ENCODE measurements at regions not wholly inside any gene's neighbourhood (a gene's known extent, or its start where the extent isn't known, plus 50 kb on each side); places are given as distances from the start of the nearest gene placed in this dataset.

GRCh38 chr1:29461115-29461739 lies 224.9 kb downstream of the PTPRU start:
- Histone ChIP-seq H3K27me3 (no peaks in the 10 kb centered on the region), H3K4me1 (ENCODE audit: control insufficient read depth in 1 of 2, insufficient read depth in 1 of 2, low read depth in 1 of 2, low read length in 1 of 2) (no peaks in the 10 kb centered on the region), H3K4me3 (ENCODE audit: low read depth in 1 of 2, low read length in 1 of 2) (no peak overlapping the region), H3K36me3 (no peaks in the 10 kb centered on the region), H3K9me3 (no peaks in the 10 kb centered on the region), H3K27ac (no peak overlapping the region)
- no peak for TF ChIP-seq CTCF (IDR thresholded peaks at IDR 0.05)

GRCh38 chr1:29460694-29461093 lies 224.4 kb downstream of the PTPRU start:
- Histone ChIP-seq H3K36me3 (no peaks in the 10 kb centered on the region), H3K9me3 (no peaks in the 10 kb centered on the region), H3K4me3 (ENCODE audit: low read depth in 1 of 2, low read length in 1 of 2) (no peak overlapping the region), H3K27ac (no peak overlapping the region), H3K4me1 (ENCODE audit: control insufficient read depth in 1 of 2, insufficient read depth in 1 of 2, low read depth in 1 of 2, low read length in 1 of 2) (no peaks in the 10 kb centered on the region), H3K27me3 (no peaks in the 10 kb centered on the region)
- TF ChIP-seq CTCF (IDR thresholded peaks at IDR 0.05), result no peak

- Histone ChIP-seq H3K9me3 (no peaks in the 10 kb centered on the region), H3K36me3 (no peaks in the 10 kb centered on the region), H3K27me3 (no peaks in the 10 kb centered on the region), H3K4me1 (ENCODE audit: control insufficient read depth in 1 of 2, insufficient read depth in 1 of 2, low read depth in 1 of 2, low read length in 1 of 2) (no peaks in the 10 kb centered on the region), H3K27ac (no peak overlapping the region), H3K4me3 (ENCODE audit: low read depth in 1 of 2, low read length in 1 of 2) (no peak overlapping the region)
- TF ChIP-seq CTCF (IDR thresholded peaks at IDR 0.05), result no peak
Measured at GRCh38 chr1:29460041-29460610, 223.8 kb downstream of the PTPRU start.

- TF ChIP-seq CTCF (IDR thresholded peaks at IDR 0.05), result no peak
- no peaks in the 10 kb centered on the region for H3K9me3 ChIP-seq
Measured at GRCh38 chr1:29459620-29459945, 223.3 kb downstream of the PTPRU start.

GRCh38 chr1:29458737-29459619 lies 222.7 kb downstream of the PTPRU start:
- H3K9me3 ChIP-seq, result no peaks in the 10 kb centered on the region
- H3K36me3 ChIP-seq, result no peaks in the 10 kb centered on the region
- no peaks in the 10 kb centered on the region for H3K4me1 ChIP-seq (ENCODE audit: control insufficient read depth in 1 of 2, insufficient read depth in 1 of 2, low read depth in 1 of 2, low read length in 1 of 2)
- no peak for TF ChIP-seq CTCF (IDR thresholded peaks at IDR 0.05)
- no peak overlapping the region for H3K27ac ChIP-seq
- H3K27me3 ChIP-seq, result no peaks in the 10 kb centered on the region
- no peak overlapping the region for H3K4me3 ChIP-seq (ENCODE audit: low read depth in 1 of 2, low read length in 1 of 2)

More at GRCh38 chr1:29459620-29459945, 223.3 kb downstream of the PTPRU start:
- Histone ChIP-seq H3K4me3 (ENCODE audit: low read depth in 1 of 2, low read length in 1 of 2) (no peak overlapping the region), H3K4me1 (ENCODE audit: control insufficient read depth in 1 of 2, insufficient read depth in 1 of 2, low read depth in 1 of 2, low read length in 1 of 2) (no peaks in the 10 kb centered on the region), H3K27ac (no peak overlapping the region), H3K36me3 (no peaks in the 10 kb centered on the region), H3K27me3 (no peaks in the 10 kb centered on the region)
